ENCODE measurements at regions not wholly inside any gene's neighbourhood (a gene's known extent, or its start where the extent isn't known, plus 50 kb on each side); places are given as distances from the start of the nearest gene placed in this dataset.
"Not testable (repeated sequence)": the region's sequence is repeated elsewhere in the genome, so short reads cannot be mapped to it uniquely, and the experiment has no call there.

DNA sequence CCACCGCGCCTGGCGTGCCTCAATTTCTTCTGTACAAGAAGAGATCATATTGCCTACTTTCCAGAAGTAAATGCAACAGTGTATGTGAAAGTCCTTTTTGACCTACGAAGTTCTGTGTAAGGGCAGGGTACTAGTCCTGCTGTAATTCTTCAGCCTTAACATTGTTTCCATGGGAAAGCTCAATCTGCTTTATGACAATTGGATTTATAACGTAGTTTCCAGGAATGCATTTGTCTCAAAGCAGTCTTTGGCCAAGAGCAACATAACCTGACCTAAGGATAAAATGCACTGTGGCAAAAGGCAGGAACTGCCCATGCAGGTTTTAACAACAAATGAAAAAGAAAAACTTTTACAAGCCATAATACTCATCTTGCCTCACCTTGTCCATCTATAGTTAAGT is 108.1 kb upstream of the PODXL start:
- FAIRE-seq = no peak
- no peak for DNase-seq (ENCODE audit: insufficient read length, low spot score)
- TF ChIP-seq, protein P1, sequence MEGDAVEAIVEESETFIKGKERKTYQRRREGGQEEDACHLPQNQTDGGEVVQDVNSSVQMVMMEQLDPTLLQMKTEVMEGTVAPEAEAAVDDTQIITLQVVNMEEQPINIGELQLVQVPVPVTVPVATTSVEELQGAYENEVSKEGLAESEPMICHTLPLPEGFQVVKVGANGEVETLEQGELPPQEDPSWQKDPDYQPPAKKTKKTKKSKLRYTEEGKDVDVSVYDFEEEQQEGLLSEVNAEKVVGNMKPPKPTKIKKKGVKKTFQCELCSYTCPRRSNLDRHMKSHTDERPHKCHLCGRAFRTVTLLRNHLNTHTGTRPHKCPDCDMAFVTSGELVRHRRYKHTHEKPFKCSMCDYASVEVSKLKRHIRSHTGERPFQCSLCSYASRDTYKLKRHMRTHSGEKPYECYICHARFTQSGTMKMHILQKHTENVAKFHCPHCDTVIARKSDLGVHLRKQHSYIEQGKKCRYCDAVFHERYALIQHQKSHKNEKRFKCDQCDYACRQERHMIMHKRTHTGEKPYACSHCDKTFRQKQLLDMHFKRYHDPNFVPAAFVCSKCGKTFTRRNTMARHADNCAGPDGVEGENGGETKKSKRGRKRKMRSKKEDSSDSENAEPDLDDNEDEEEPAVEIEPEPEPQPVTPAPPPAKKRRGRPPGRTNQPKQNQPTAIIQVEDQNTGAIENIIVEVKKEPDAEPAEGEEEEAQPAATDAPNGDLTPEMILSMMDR (IDR thresholded peaks at IDR 0.05; ENCODE audit: insufficient read depth, missing control alignments) = no peak

DNA sequence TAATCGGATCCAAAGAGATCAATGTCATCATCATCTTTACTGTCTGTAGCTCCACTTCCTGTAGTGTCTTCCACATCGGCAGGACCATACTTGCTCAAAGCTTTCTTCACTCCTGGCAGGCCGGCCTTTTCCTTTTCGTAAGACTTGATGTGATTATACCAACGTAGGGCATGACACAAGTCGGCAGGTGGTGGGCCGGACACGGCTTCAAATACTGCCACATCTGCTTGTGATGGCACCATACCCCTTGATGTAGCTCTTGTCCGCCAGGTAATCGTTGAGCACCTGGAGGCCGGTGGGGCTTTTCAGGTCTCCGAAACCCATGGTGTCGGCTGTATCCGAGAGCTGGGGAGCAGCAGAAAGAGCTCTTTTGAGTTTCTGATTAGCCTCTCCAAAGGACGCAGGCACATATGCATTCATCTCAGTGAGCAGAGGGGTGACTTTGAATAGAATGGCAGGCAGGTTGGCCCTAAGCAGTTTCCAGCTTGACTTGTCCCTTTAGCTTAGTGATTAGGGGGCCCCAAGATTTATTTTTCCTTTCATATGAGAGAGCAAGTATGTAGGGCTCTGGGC is 106.0 kb upstream of the PODXL start:
- not testable (repeated sequence) for DNase-seq (ENCODE audit: insufficient read length, low spot score); FAIRE-seq

DNA sequence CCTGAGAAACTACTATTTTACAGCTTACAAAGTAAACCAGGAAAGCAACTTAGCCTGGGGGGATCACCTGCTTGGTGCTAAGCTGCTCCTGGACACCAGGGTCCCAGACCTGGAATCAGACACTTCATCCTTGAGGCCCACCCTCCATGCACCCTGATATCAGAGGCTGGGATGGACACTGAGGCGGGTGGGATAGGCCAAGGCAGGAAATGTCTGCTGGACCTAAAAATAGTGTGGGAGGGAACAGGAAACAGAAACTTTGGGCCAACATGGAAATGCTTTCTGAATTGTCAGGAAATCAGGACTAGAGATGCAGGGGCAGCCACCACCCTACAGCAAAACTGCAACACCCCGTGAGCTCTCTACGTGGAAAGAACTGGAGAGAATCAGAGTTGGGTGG is 101.5 kb upstream of the PODXL start:
- TF ChIP-seq, protein P1 (IDR thresholded peaks at IDR 0.05; ENCODE audit: insufficient read depth, missing control alignments) = no peak
- DNase-seq (ENCODE audit: insufficient read length, low spot score) (no peak), FAIRE-seq (no peak)

DNA sequence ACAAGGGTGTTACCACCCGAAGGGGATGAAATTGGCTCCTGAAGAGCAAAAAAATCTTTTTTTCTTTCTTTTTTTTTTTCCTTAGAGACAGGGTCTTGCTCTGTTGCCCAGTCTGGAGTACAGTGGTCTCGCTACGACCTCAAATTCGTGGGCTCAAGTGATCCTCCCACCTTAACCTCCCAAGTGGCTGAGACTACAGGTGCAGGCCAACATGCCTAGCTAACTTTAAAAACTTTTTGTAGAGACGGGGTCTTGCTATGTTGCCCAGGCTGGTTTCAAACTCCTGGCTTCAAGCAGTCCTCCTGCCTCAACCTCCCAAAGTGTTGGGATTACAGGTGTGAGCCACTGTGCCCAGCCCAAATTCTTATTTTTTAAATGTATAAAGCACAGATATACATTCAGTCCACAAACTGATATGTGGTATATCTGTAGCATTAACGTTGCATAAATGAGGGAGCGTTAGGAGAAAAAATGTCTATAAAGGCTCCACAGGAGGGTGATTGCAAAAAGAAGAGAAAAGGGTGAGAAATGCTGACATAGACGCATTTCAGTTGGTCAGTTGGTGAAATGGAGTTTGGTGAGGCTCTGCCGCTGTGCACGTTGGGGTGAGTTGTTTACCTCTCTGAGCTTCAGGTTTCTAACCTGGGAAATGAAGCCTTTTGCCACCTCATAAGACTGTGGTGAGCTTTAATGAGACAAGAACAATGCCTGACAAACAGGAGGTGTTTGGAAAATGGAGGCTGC is 100.7 kb upstream of the PODXL start:
- no peak for DNase-seq (ENCODE audit: insufficient read length, low spot score)
- TF ChIP-seq, protein P1 (IDR thresholded peaks at IDR 0.05; ENCODE audit: insufficient read depth, missing control alignments) = no peak
- FAIRE-seq = no peak

DNA sequence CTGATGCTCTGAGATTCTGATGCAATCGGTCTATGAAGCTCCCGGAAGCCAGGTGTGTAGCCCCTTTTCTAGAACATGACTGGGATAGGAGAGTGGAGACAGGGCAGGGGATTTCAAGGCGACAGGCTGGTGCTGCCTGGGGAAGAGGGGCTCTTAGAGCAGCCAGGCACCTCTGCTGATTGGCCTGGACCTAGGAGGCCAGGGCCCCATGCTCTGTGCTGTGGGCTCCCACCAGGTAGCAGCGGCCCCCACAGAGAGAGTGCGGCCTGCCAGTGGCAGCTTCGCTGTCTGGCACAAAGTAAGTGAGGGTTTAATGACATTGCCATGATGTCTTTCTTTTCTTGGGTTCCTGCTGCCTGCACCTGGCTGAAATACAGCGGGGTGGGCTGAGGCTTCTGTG is 99.4 kb upstream of the PODXL start:
- DNase-seq (ENCODE audit: insufficient read length, low spot score) (no peak), FAIRE-seq (no peak)
- TF ChIP-seq, protein P1 (IDR thresholded peaks at IDR 0.05; ENCODE audit: insufficient read depth, missing control alignments) = no peak

DNA sequence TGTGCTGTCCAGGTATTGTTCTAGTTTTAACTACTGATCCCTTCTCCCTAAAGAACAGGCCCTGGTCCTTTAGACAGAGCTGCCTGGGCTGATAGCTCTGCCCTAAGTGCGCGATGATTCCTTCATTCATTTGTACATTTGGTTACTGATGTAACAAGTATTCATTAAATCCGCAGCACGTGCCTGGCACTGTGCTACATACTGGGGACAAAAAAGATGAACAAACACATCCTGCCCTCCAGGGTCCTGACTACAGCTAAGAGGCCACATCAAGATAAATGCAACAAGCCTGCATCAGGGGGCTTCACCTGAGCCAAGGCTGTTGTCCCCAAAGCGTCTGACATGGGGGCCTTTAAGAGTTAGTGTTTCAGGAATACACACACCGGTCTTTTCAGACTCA is 99.0 kb upstream of the PODXL start:
- FAIRE-seq = no peak
- TF ChIP-seq, protein P1 (IDR thresholded peaks at IDR 0.05; ENCODE audit: insufficient read depth, missing control alignments) = no peak

DNA sequence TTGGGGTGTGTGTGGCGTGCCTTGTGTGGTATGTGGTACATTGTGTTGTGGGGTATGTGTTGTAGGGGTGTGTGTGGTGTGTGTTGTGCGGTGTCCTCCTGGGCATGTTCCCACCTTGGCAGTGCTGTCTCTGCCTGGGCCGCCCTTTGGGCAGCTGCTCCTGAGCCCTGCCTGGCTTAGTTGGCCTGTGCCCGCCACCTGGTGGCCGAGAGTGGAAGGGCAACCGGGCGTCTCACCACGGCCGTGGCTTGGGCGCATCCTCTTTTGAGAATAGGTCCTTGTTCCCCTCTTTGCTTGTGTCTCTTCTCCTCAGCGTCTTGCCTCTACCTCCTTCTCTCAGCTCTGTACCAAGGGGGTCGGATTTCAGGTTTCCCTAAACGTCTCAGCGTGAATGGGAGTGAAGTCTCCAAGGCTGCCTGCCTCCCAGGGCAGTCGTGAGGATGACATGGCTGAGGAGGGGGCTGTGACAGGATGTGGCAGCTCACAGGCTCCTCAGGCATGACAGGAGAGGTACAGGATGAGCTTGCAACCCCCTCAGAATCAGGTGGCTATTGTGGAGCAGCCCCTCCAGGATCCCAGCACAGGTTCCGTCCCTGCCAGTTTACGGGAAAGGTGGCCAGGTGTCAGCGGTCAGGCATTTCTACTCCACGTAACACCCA is 98.4 kb upstream of the PODXL start:
- no peak for FAIRE-seq
- TF ChIP-seq, protein P1 (IDR thresholded peaks at IDR 0.05; ENCODE audit: insufficient read depth, missing control alignments) = peak; percentile 90
- peak; percentile 79 for DNase-seq (ENCODE audit: insufficient read length, low spot score)

More for the DNA sequence above, 99.0 kb upstream of the PODXL start:
- no peak for DNase-seq (ENCODE audit: insufficient read length, low spot score)
